Left hindlimb (tissue), 1 donor: ENCODE measurements at regions not wholly inside any gene's neighbourhood (a gene's known extent, or its start where the extent isn't known, plus 50 kb on each side); places are given as distances from the start of the nearest gene placed in this dataset.
"Not testable (repeated sequence)": the region's sequence is repeated elsewhere in the genome, so short reads cannot be mapped to it uniquely, and the experiment has no call there.

Experiments
- DNase-seq: peaks from one replicate; pipeline ENCODE4 v3.0.0-alpha.2; 2018

- DNase-seq: no peak
Measured at GRCh38 chr12:74292351-74293194, 245.1 kb upstream of the ATXN7L3B start.

- DNase-seq: no peak
Measured at GRCh38 chr12:74293689-74294131, 243.9 kb upstream of the ATXN7L3B start.

- peak; percentile 65 for DNase-seq
Measured at GRCh38 chr12:74317078-74317601, 220.5 kb upstream of the ATXN7L3B start.

- DNase-seq: no peak
Measured at GRCh38 chr12:74317741-74318140, 219.9 kb upstream of the ATXN7L3B start.

GRCh38 chr12:74319886-74320285, 217.7 kb upstream of the ATXN7L3B start:
- DNase-seq: no peak

GRCh38 chr12:74321381-74321780, 216.3 kb upstream of the ATXN7L3B start:
- DNase-seq: peak; percentile 17

- no peak for DNase-seq
Measured at GRCh38 chr12:74322792-74323191, 214.8 kb upstream of the ATXN7L3B start.

GRCh38 chr12:74328623-74329022, 209.0 kb upstream of the ATXN7L3B start:
- DNase-seq: no peak

- DNase-seq: no peak
Measured at GRCh38 chr12:74334780-74335179, 202.9 kb upstream of the ATXN7L3B start.

GRCh38 chr12:74337951-74338350, 199.7 kb upstream of the ATXN7L3B start:
- no peak for DNase-seq

GRCh38 chr12:74339211-74339610, 198.4 kb upstream of the ATXN7L3B start:
- no peak for DNase-seq

GRCh38 chr12:74349925-74350324, 187.7 kb upstream of the ATXN7L3B start:
- DNase-seq: no peak

- no peak for DNase-seq
Measured at GRCh38 chr12:74365178-74365964, 172.3 kb upstream of the ATXN7L3B start.

GRCh38 chr12:74370608-74371216, 166.9 kb upstream of the ATXN7L3B start:
- DNase-seq: no peak

GRCh38 chr12:74379114-74379513, 158.5 kb upstream of the ATXN7L3B start:
- no peak for DNase-seq

- no peak for DNase-seq
Measured at GRCh38 chr12:74381958-74382357, 155.7 kb upstream of the ATXN7L3B start.

GRCh38 chr12:74382983-74383382, 154.7 kb upstream of the ATXN7L3B start:
- no peak for DNase-seq

GRCh38 chr12:74391283-74391682, 146.4 kb upstream of the ATXN7L3B start:
- no peak for DNase-seq

GRCh38 chr12:74393272-74393671, 144.4 kb upstream of the ATXN7L3B start:
- DNase-seq: no peak

- no peak for DNase-seq
Measured at GRCh38 chr12:74394647-74395046, 143.0 kb upstream of the ATXN7L3B start.

- no peak for DNase-seq
Measured at GRCh38 chr12:74401035-74401434, 136.6 kb upstream of the ATXN7L3B start.

GRCh38 chr12:74401966-74402365, 135.7 kb upstream of the ATXN7L3B start:
- DNase-seq: no peak

- DNase-seq: not testable (repeated sequence)
Measured at GRCh38 chr12:74403221-74403470, 134.5 kb upstream of the ATXN7L3B start.
